Stimulated activated CD8-positive, alpha-beta memory T cell treated with anti-CD3 and anti-CD28 coated beads, Interleukin-12 subunit alpha, Interleukin-12 subunit beta, amount 100 ng/mL, for 1 hour (primary cell): ENCODE measurements at regions not wholly inside any gene's neighbourhood (a gene's known extent, or its start where the extent isn't known, plus 50 kb on each side); places are given as distances from the start of the nearest gene placed in this dataset.

Source experiments
- DNase-seq: peaks from one replicate; pipeline ENCODE4 v3.0.0-alpha.2; 2020; ENCODE audit warnings: low read depth

GRCh38 chr2:198340846-198341245, 536.5 kb downstream of the PLCL1 start:
- no peak for DNase-seq

- DNase-seq: no peak
Measured at GRCh38 chr2:198339116-198339515, 534.7 kb downstream of the PLCL1 start.

- DNase-seq: no peak
Measured at GRCh38 chr2:198337368-198337767, 533.0 kb downstream of the PLCL1 start.

GRCh38 chr2:198328454-198328853, 524.1 kb downstream of the PLCL1 start:
- DNase-seq: no peak

GRCh38 chr2:198327526-198327925, 523.1 kb downstream of the PLCL1 start:
- DNase-seq: no peak

GRCh38 chr2:198326431-198326830, 522.0 kb downstream of the PLCL1 start:
- DNase-seq: no peak

GRCh38 chr2:198325359-198325758, 521.0 kb downstream of the PLCL1 start:
- DNase-seq: no peak

- DNase-seq: no peak
Measured at GRCh38 chr2:198324071-198324470, 519.7 kb downstream of the PLCL1 start.

GRCh38 chr2:198322275-198322674, 517.9 kb downstream of the PLCL1 start:
- DNase-seq: no peak

- DNase-seq: no peak
Measured at GRCh38 chr2:198321522-198322088, 517.2 kb downstream of the PLCL1 start.

GRCh38 chr2:198316852-198317396, 512.5 kb downstream of the PLCL1 start:
- DNase-seq: no peak

- DNase-seq: no peak
Measured at GRCh38 chr2:198315791-198316630, 511.6 kb downstream of the PLCL1 start.

- DNase-seq: no peak
Measured at GRCh38 chr2:198314559-198315153, 510.3 kb downstream of the PLCL1 start.

- DNase-seq: no peak
Measured at GRCh38 chr2:198312596-198313483, 508.4 kb downstream of the PLCL1 start.

- no peak for DNase-seq
Measured at GRCh38 chr2:198311020-198311419, 506.6 kb downstream of the PLCL1 start.

GRCh38 chr2:198309673-198310280, 505.4 kb downstream of the PLCL1 start:
- DNase-seq: peak; percentile 27

- no peak for DNase-seq
Measured at GRCh38 chr2:198309081-198309480, 504.7 kb downstream of the PLCL1 start.

- no peak for DNase-seq
Measured at GRCh38 chr2:198308368-198308767, 504.0 kb downstream of the PLCL1 start.

GRCh38 chr2:198307093-198307492, 502.7 kb downstream of the PLCL1 start:
- DNase-seq: no peak

GRCh38 chr2:198304859-198305258, 500.5 kb downstream of the PLCL1 start:
- no peak for DNase-seq

- no peak for DNase-seq
Measured at GRCh38 chr2:198297350-198297749, 493.0 kb downstream of the PLCL1 start.
